Chondrocyte (in vitro differentiated cells): ENCODE measurements at regions not wholly inside any gene's neighbourhood (a gene's known extent, or its start where the extent isn't known, plus 50 kb on each side); places are given as distances from the start of the nearest gene placed in this dataset.

Experiments used
- DNase-seq: peaks from one replicate; pipeline ENCODE4 v3.0.0; 2021; ENCODE audit warnings: mixed read lengths, low spot score
- H3K27ac Mint-ChIP-seq: one replicate; pipeline ENCODE4 v1.8.0; 2021; ENCODE audit warnings: mild to moderate bottlenecking, moderate library complexity, mixed read lengths; ENCODE audit not compliant: unreplicated experiment
- H3K27me3 Mint-ChIP-seq: 2 replicates; pipeline ENCODE4 v1.8.0; 2021; ENCODE audit warnings: low read depth, mixed read lengths
- H3K36me3 Mint-ChIP-seq: 2 replicates; pipeline ENCODE4 v1.8.0; 2021; ENCODE audit warnings: low read depth, mixed read lengths
- H3K4me1 Mint-ChIP-seq: 2 replicates; pipeline ENCODE4 v1.8.0; 2021; ENCODE audit warnings: low read depth, mild to moderate bottlenecking, mixed read lengths
- H3K4me3 Mint-ChIP-seq: one replicate; pipeline ENCODE4 v1.8.0; 2021; ENCODE audit warnings: mild to moderate bottlenecking, moderate library complexity, mixed read lengths; ENCODE audit not compliant: unreplicated experiment
- H3K9me3 Mint-ChIP-seq: 2 replicates; pipeline ENCODE4 v1.8.0; 2021; ENCODE audit warnings: low read depth, mixed read lengths
- TF ChIP-seq, protein P1 (sequence below): fragments of 200-600 bp; sonication (generic); IDR thresholded peaks from 2 replicates; pipeline ENCODE4 v1.5.0; 2021; ENCODE audit warnings: antibody characterized with exemption, mild to moderate bottlenecking, moderate library complexity

DNA sequence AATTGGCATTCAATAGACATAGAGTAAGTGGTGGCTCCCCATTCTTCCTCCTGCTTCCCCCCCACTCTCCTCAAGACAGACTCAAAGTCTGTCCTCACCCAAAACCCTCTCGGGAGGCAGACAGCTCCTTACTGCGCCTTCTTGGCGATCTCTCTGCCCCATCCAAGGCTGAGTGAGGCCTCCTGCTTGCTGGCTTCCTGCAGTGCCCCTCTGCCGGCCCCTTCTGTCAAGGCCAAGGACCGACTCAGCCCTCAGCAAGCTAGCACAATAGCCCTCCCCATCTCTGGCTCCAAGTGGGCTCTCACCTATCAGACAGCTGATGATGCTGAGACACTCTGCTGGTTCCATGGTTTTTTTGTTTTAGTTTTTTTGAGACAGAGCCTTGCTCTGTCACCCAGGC lies 62.5 kb upstream of the DLK1 start:
- TF ChIP-seq, protein P1, sequence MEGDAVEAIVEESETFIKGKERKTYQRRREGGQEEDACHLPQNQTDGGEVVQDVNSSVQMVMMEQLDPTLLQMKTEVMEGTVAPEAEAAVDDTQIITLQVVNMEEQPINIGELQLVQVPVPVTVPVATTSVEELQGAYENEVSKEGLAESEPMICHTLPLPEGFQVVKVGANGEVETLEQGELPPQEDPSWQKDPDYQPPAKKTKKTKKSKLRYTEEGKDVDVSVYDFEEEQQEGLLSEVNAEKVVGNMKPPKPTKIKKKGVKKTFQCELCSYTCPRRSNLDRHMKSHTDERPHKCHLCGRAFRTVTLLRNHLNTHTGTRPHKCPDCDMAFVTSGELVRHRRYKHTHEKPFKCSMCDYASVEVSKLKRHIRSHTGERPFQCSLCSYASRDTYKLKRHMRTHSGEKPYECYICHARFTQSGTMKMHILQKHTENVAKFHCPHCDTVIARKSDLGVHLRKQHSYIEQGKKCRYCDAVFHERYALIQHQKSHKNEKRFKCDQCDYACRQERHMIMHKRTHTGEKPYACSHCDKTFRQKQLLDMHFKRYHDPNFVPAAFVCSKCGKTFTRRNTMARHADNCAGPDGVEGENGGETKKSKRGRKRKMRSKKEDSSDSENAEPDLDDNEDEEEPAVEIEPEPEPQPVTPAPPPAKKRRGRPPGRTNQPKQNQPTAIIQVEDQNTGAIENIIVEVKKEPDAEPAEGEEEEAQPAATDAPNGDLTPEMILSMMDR, result no peak
- no peaks in the 10 kb centered on the region for H3K9me3 Mint-ChIP-seq
- no peaks in the 10 kb centered on the region for H3K36me3 Mint-ChIP-seq
- no peak for DNase-seq
- H3K27me3 Mint-ChIP-seq, result peaks cover 11% of the 10 kb centered on the region
- no peak overlapping the region for H3K4me3 Mint-ChIP-seq
- H3K4me1 Mint-ChIP-seq, result no peaks in the 10 kb centered on the region
- H3K27ac Mint-ChIP-seq, result no peak overlapping the region

DNA sequence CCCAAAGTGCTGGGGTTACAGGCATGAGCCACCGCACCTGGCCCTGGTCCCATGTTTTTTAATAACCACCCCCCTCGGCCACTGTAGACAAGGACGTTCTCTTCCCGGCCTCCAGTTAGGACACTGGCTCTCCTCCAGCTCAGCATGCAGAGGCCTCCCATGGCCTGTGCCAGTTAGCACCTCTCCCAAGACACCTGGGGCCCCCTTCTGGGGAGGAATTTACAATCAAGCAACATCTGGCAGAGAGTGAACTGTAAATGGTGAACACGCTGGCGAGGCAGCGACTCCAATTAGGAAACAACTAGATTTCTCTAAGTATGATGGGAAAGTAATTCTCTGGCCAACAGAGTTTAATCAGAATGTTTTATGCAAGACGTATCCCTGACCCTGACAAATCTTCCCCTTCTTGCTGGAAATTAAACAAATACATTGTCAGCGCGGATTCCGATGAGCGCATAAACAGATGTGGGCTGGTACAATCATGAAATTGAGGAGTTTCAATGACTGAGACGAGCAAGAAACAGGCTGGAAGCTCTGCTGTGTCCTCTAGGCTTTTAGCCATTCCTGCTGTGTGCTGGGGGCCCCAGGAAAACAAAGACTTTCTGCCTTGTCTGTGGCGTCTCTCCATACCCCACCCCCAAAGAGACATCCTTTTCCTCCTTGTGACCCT lies 61.7 kb upstream of the DLK1 start:
- Mint-ChIP-seq H3K4me1 (no peaks in the 10 kb centered on the region), H3K27ac (no peak overlapping the region), H3K9me3 (no peaks in the 10 kb centered on the region), H3K36me3 (no peaks in the 10 kb centered on the region), H3K4me3 (no peak overlapping the region), H3K27me3 (peaks cover 15% of the 10 kb centered on the region)
- TF ChIP-seq, protein P1, result no peak
- no peak for DNase-seq

DNA sequence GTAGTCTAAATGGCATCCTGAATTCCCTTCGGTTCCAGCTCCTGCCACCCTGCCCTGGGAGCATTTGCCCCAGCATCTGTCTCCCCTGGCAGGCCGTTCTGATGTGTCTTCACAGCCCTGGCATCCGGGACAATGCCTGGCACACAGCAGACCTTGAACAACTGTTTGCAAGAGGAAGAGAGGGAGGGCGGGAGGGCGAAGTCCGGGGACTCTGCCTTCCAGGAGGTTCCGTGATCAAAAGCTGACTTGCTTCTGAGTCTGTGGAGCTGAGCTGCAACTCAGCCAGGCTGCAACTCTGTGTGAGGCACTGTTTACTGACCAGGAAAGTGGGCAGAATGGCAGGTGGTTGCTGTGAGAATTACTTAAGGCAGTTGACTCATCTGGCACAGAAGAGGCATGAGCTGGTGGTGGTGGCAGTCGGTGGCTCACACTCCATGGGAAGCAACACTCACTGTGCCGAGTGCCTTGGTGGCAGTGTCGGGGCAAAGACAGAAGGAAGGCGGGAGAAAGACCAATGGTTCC lies 61.1 kb upstream of the DLK1 start:
- Mint-ChIP-seq H3K9me3 (no peaks in the 10 kb centered on the region), H3K4me1 (no peaks in the 10 kb centered on the region), H3K27ac (no peak overlapping the region), H3K4me3 (no peak overlapping the region), H3K27me3 (peaks cover 15% of the 10 kb centered on the region), H3K36me3 (no peaks in the 10 kb centered on the region)
- no peak for DNase-seq
- TF ChIP-seq, protein P1, result no peak

DNA sequence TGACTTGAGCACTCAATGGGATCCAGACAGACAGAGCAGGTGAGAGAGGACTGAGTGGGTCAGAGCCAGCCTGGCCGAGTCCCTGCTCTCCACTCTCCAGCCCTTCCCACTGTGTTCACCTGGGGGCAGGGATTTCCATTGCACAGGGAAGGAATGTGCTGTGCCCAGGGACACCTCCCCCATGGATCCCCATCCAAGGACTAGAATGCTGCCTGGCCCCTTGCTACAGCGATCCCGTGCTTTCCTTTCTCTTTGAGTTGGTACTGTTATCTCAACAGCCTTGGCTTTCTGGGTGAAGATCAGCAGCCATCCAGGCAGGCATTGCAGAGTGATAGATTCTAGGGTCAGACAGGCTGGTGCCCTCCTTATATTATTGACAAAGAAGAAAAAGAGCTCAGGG lies 60.3 kb upstream of the DLK1 start:
- TF ChIP-seq, protein P1, result no peak
- no peaks in the 10 kb centered on the region for H3K4me1 Mint-ChIP-seq
- no peaks in the 10 kb centered on the region for H3K9me3 Mint-ChIP-seq
- DNase-seq, result no peak
- H3K27me3 Mint-ChIP-seq, result peaks cover 15% of the 10 kb centered on the region
- H3K36me3 Mint-ChIP-seq, result no peaks in the 10 kb centered on the region
- no peak overlapping the region for H3K27ac Mint-ChIP-seq
- no peak overlapping the region for H3K4me3 Mint-ChIP-seq

DNA sequence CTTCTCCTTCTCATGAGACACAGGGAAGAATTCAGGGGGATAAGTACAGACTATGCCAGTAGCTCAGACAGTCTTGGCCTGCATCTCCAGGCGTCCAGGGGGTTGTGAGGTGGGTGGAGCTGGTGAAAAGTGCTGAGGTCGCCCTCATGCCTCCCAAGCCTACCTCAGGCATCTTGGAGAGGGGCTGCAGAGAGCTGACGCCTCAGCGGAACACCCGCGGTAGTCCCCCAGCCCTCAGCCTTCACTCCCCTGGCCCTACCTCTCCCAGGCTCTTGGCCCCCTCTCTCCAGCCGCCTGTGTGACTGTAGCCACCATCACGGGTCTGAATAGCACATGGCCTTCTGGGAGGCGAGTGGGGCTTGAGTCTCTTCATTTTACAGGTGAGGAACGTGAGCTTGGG lies 59.8 kb upstream of the DLK1 start:
- peaks cover 2% of the 10 kb centered on the region for H3K36me3 Mint-ChIP-seq
- no peak overlapping the region for H3K4me3 Mint-ChIP-seq
- no peak for DNase-seq
- H3K4me1 Mint-ChIP-seq, result no peaks in the 10 kb centered on the region
- peaks cover 19% of the 10 kb centered on the region for H3K27me3 Mint-ChIP-seq
- H3K9me3 Mint-ChIP-seq, result no peaks in the 10 kb centered on the region
- TF ChIP-seq, protein P1, result no peak
- H3K27ac Mint-ChIP-seq, result no peak overlapping the region
